ENCODE measurements at regions not wholly inside any gene's neighbourhood (a gene's known extent, or its start where the extent isn't known, plus 50 kb on each side); places are given as distances from the start of the nearest gene placed in this dataset.

GRCh38 chr1:184311580-184311979 lies 75.2 kb upstream of the C1orf21 start:
- peaks cover 3% of the 10 kb centered on the region for H3K27me3 Mint-ChIP-seq
- TF ChIP-seq CTCF (conservative IDR thresholded peaks at IDR 0.05): no peak
- no peak for DNase-seq (ENCODE audit: extremely low spot score, unreplicated experiment)
- no peaks in the 10 kb centered on the region for H3K36me3 Mint-ChIP-seq
- no peak overlapping the region for H3K4me3 Mint-ChIP-seq
- H3K27ac Mint-ChIP-seq: no peak overlapping the region
- H3K4me1 Mint-ChIP-seq (ENCODE audit: unreplicated experiment): no peaks in the 10 kb centered on the region
- peaks cover 6% of the 10 kb centered on the region for H3K9me3 Mint-ChIP-seq

GRCh38 chr1:184315254-184315653 lies 71.6 kb upstream of the C1orf21 start:
- no peak for TF ChIP-seq CTCF (conservative IDR thresholded peaks at IDR 0.05)
- no peak for DNase-seq (ENCODE audit: extremely low spot score, unreplicated experiment)
- Mint-ChIP-seq H3K27ac (no peak overlapping the region), H3K9me3 (peaks cover 1% of the 10 kb centered on the region), H3K36me3 (no peaks in the 10 kb centered on the region), H3K4me1 (ENCODE audit: unreplicated experiment) (no peaks in the 10 kb centered on the region), H3K27me3 (peaks cover 6% of the 10 kb centered on the region), H3K4me3 (no peak overlapping the region)

GRCh38 chr1:184319879-184320278 lies 67.0 kb upstream of the C1orf21 start:
- H3K36me3 Mint-ChIP-seq: no peaks in the 10 kb centered on the region
- no peak overlapping the region for H3K4me3 Mint-ChIP-seq
- H3K27me3 Mint-ChIP-seq: peaks cover 6% of the 10 kb centered on the region
- no peaks in the 10 kb centered on the region for H3K4me1 Mint-ChIP-seq (ENCODE audit: unreplicated experiment)
- no peaks in the 10 kb centered on the region for H3K9me3 Mint-ChIP-seq
- no peak overlapping the region for H3K27ac Mint-ChIP-seq
- TF ChIP-seq CTCF (conservative IDR thresholded peaks at IDR 0.05): no peak
- no peak for DNase-seq (ENCODE audit: extremely low spot score, unreplicated experiment)

GRCh38 chr1:184322253-184322652 lies 64.6 kb upstream of the C1orf21 start:
- Mint-ChIP-seq H3K4me1 (ENCODE audit: unreplicated experiment) (no peaks in the 10 kb centered on the region), H3K9me3 (no peaks in the 10 kb centered on the region), H3K27me3 (peaks cover 3% of the 10 kb centered on the region), H3K4me3 (no peak overlapping the region), H3K36me3 (no peaks in the 10 kb centered on the region), H3K27ac (no peak overlapping the region)
- TF ChIP-seq CTCF (conservative IDR thresholded peaks at IDR 0.05): no peak
- DNase-seq (ENCODE audit: extremely low spot score, unreplicated experiment): no peak

- H3K27ac Mint-ChIP-seq: no peak overlapping the region
- no peaks in the 10 kb centered on the region for H3K9me3 Mint-ChIP-seq
- DNase-seq (ENCODE audit: extremely low spot score, unreplicated experiment): no peak
- peaks cover 3% of the 10 kb centered on the region for H3K27me3 Mint-ChIP-seq
- no peak for TF ChIP-seq CTCF (conservative IDR thresholded peaks at IDR 0.05)
- no peaks in the 10 kb centered on the region for H3K4me1 Mint-ChIP-seq (ENCODE audit: unreplicated experiment)
- no peaks in the 10 kb centered on the region for H3K36me3 Mint-ChIP-seq
- H3K4me3 Mint-ChIP-seq: no peak overlapping the region
Observed at GRCh38 chr1:184324972-184325371, 61.9 kb upstream of the C1orf21 start.

GRCh38 chr1:184326278-184326677 lies 60.6 kb upstream of the C1orf21 start:
- no peak overlapping the region for H3K4me3 Mint-ChIP-seq
- H3K4me1 Mint-ChIP-seq (ENCODE audit: unreplicated experiment): no peaks in the 10 kb centered on the region
- H3K36me3 Mint-ChIP-seq: no peaks in the 10 kb centered on the region
- no peaks in the 10 kb centered on the region for H3K9me3 Mint-ChIP-seq
- H3K27me3 Mint-ChIP-seq: peaks cover 3% of the 10 kb centered on the region
- no peak overlapping the region for H3K27ac Mint-ChIP-seq
- no peak for TF ChIP-seq CTCF (conservative IDR thresholded peaks at IDR 0.05)
- no peak for DNase-seq (ENCODE audit: extremely low spot score, unreplicated experiment)
